ENCODE measurements at regions not wholly inside any gene's neighbourhood (a gene's known extent, or its start where the extent isn't known, plus 50 kb on each side); places are given as distances from the start of the nearest gene placed in this dataset.

DNA sequence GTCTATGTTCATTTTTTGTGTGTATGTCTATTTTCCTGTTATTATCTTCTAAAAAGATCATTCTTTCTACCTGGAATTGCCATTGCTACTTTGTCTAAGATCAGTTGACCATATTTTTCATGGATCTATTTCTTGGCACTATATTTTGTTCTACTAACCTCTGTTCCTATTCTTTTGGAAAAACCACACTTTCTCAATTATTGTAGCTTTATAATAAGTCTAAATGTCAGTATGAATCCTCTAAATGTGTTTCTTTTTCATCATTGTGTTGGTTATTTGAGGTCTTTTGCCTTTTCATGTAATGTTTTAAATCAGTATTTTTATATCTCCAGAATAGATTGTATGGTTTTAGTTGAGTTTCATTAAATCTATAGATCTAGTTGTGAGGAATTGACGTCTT is 798.3 kb downstream of the FAT4 start:
- no peaks in the 10 kb centered on the region for H3K4me1 ChIP-seq (ENCODE audit: insufficient read depth, low read length)
- H3K27me3 ChIP-seq (ENCODE audit: insufficient read depth, low read length): no peaks in the 10 kb centered on the region
- H3K36me3 ChIP-seq (ENCODE audit: insufficient read depth, low read length): no peaks in the 10 kb centered on the region
- no peak overlapping the region for H3K4me3 ChIP-seq (ENCODE audit: low read length)
- H2AFZ ChIP-seq (ENCODE audit: low read depth, low read length): no peak overlapping the region
- H3K9me3 ChIP-seq (ENCODE audit: low read length): no peaks in the 10 kb centered on the region

DNA sequence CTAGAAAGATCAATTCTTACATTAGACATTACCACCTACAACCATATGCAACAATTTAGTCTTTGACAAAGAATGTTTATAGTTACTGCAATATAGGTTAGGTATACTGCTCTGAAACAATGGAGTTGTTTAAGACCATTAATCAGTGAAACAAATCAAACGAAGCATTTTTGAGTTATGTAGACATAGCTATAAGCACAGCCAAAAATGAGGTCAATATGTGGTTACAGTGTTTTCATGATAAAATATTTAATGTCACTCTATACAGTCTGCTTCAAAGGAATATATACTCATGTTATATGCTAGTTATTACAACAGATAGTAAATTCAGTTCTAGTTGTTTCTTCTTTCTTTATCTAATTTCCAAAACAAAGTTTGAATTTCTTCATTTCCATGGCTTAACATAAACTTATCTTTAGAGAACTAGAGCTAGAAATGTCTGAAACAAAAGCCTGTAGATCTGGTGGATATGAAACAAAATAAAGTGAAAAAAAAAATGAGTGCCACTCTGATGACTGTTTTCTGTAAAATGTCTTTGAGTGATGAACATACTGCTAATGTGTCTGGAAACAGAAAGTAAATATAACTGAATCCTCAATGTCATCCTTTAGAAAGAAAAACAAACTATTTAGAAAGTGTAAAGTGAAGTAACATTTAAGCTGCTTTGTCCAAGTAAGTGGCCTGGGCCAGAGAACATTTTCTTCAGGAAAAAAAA is 809.0 kb downstream of the FAT4 start:
- no peak overlapping the region for H2AFZ ChIP-seq (ENCODE audit: low read depth, low read length)
- no peaks in the 10 kb centered on the region for H3K36me3 ChIP-seq (ENCODE audit: insufficient read depth, low read length)
- no peaks in the 10 kb centered on the region for H3K9me3 ChIP-seq (ENCODE audit: low read length)

DNA sequence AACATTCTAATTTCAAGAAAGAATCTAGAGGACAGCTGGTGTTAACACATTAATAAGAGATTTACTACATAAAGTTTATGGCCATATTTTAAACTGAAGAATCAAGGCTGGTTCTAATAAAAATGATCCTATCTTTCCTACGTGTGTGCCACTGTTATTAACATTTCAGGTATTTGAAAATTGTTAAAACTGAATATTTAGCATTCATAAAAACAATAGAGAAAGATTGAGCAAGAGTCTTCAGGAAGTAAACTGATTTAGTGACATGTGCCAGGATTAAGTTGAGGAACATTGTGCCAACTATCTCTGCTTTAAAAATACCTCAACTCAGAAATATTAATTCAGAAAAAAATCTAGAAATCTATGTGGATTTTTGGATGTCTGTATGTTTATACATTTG is 810.1 kb downstream of the FAT4 start:
- Histone ChIP-seq H3K4me1 (ENCODE audit: insufficient read depth, low read length) (no peaks in the 10 kb centered on the region), H3K36me3 (ENCODE audit: insufficient read depth, low read length) (no peaks in the 10 kb centered on the region), H3K27me3 (ENCODE audit: insufficient read depth, low read length) (no peaks in the 10 kb centered on the region), H3K9me3 (ENCODE audit: low read length) (no peaks in the 10 kb centered on the region), H2AFZ (ENCODE audit: low read depth, low read length) (no peak overlapping the region), H3K4me3 (ENCODE audit: low read length) (no peak overlapping the region)

More for the DNA sequence above, 809.0 kb downstream of the FAT4 start:
- Histone ChIP-seq H3K4me3 (ENCODE audit: low read length) (no peak overlapping the region), H3K27me3 (ENCODE audit: insufficient read depth, low read length) (no peaks in the 10 kb centered on the region), H3K4me1 (ENCODE audit: insufficient read depth, low read length) (no peaks in the 10 kb centered on the region)

DNA sequence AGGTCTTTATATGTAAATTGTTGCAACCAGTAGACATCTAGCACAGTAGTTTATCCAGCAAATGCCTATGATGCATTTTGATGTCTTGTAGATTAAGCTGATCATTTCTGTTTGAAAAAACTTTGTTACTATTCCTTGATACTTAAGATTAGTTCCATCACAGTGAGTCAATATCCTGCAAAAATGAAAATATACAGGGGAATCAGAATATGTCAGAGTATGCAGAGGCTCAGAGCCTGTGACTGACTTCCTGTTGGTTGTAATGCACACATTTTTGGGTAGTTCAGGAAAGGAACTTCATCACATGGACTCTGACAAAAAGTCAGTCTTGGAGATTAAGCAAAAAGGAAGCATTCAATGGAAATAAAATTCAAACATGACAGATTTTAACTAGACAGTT is 815.5 kb downstream of the FAT4 start:
- Histone ChIP-seq H3K4me1 (ENCODE audit: insufficient read depth, low read length) (no peaks in the 10 kb centered on the region), H3K4me3 (ENCODE audit: low read length) (no peak overlapping the region), H2AFZ (ENCODE audit: low read depth, low read length) (no peak overlapping the region), H3K9me3 (ENCODE audit: low read length) (no peaks in the 10 kb centered on the region), H3K36me3 (ENCODE audit: insufficient read depth, low read length) (no peaks in the 10 kb centered on the region), H3K27me3 (ENCODE audit: insufficient read depth, low read length) (no peaks in the 10 kb centered on the region)

DNA sequence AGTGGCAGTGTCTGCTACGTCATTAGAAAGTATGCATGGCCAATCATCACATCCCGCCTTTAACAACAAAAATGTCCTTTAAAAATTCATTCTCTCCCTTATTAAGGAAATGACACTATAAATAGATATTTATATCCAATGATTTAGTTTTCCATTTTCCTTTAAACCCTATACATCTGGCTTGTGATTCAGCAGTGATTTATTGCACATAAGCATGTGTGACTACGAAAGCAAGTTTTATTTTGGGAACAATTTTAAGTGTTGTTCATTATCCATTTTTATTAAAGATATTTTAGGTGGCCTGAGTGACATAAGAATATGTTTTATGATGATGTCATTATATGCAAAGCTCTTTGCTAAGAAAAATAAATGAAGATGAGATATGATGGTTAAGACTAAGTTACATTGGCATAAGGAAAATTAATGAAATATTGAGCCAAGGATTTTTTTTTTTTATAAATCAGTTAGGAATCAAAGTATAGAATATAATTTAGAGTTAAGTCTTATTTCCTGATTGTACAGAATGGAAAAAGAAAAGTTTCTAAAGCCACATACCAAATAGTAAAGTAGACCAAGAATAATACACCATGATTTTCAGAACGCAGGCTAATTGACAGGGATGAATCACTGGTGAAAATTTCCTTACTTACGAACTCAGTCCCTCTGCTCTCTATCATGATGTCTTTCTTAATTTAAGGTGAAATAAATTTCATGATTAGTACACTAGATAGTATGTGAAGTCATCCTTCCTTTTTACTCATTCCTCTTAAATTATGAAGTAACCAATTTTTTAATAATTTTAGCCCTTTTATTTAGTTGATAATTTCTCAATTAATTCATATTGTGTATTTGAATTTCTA is 822.4 kb downstream of the FAT4 start:
- Histone ChIP-seq H2AFZ (ENCODE audit: low read depth, low read length) (no peak overlapping the region), H3K27me3 (ENCODE audit: insufficient read depth, low read length) (no peaks in the 10 kb centered on the region), H3K36me3 (ENCODE audit: insufficient read depth, low read length) (no peaks in the 10 kb centered on the region), H3K9me3 (ENCODE audit: low read length) (no peaks in the 10 kb centered on the region), H3K4me1 (ENCODE audit: insufficient read depth, low read length) (no peaks in the 10 kb centered on the region), H3K4me3 (ENCODE audit: low read length) (no peak overlapping the region)

DNA sequence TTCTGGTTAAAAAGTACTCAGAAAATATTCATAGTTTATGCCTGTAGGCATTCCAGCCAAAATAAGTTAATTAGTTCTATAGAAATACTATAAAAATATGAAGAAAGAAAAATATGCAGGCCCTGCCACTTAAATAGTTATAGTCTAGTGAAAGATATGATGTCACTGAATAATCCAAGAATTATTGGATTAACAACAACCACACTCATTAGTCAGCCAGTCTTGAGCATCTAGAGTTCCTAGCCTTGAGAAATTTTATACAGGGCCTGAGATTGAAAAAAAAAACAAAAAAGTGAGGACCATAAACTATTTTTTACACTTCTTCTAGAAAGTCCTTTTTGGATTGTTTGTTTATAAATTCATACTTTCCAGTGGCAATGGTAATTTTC is 823.0 kb downstream of the FAT4 start:
- H3K9me3 ChIP-seq (ENCODE audit: low read length): no peaks in the 10 kb centered on the region
- no peak overlapping the region for H3K4me3 ChIP-seq (ENCODE audit: low read length)
- H3K36me3 ChIP-seq (ENCODE audit: insufficient read depth, low read length): no peaks in the 10 kb centered on the region
- H3K27me3 ChIP-seq (ENCODE audit: insufficient read depth, low read length): no peaks in the 10 kb centered on the region
- no peak overlapping the region for H2AFZ ChIP-seq (ENCODE audit: low read depth, low read length)
- H3K4me1 ChIP-seq (ENCODE audit: insufficient read depth, low read length): no peaks in the 10 kb centered on the region

DNA sequence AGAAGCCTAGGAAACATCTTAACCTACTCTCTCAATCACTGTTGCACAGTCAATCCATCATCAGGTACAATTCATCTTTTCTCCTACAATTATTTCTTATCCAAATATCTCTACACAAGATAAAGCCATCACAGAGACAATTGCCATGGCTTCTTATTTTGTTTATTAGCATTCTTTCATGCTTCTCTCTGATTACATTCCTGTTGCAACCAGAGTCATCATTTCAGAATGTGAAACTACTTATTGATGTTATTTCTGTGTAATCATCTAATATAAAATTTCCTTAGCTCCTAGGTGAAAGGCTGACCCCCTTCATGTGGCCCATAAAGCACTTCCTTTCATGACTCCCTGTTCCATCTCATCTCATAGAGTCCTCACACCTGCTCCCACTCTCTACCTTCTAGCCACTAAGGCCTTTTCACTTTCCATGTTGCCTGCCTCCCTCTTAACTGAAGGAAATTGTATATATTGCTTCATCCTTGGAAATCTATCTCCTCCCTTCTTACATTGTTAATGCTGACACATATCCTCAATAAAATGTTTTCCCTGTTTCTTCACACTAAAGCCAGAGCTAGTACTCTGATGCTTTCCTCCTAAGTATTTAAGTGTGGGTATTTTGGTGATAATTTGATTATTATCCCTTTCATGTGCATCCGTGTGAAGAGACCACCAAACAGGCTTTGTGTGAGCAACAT is 829.9 kb downstream of the FAT4 start:
- no peak overlapping the region for H3K4me3 ChIP-seq (ENCODE audit: low read length)
- H3K36me3 ChIP-seq (ENCODE audit: insufficient read depth, low read length): no peaks in the 10 kb centered on the region
- no peaks in the 10 kb centered on the region for H3K9me3 ChIP-seq (ENCODE audit: low read length)
- H3K4me1 ChIP-seq (ENCODE audit: insufficient read depth, low read length): no peaks in the 10 kb centered on the region
- H3K27me3 ChIP-seq (ENCODE audit: insufficient read depth, low read length): no peaks in the 10 kb centered on the region
- H2AFZ ChIP-seq (ENCODE audit: low read depth, low read length): no peak overlapping the region

DNA sequence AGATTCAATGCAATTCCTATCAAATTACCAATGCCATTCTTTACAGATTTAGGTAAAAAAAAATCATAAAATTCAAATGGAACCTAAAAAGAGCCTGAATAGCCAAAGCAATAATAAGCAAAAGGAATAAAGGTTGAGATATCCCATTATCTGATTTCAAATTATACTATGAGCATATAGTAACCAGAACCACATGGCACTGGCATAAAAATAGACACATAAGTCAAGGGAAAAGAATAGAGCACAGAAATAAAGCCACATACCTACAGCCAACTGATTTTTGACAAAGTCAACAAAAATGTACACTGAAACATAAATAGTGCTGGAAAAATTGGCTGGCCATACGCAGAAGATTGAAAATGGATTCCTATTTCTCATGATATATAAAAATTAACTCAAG is 853.7 kb downstream of the FAT4 start:
- H3K4me1 ChIP-seq (ENCODE audit: insufficient read depth, low read length): no peaks in the 10 kb centered on the region
- H3K9me3 ChIP-seq (ENCODE audit: low read length): no peaks in the 10 kb centered on the region
- no peak overlapping the region for H3K4me3 ChIP-seq (ENCODE audit: low read length)
- no peak overlapping the region for H2AFZ ChIP-seq (ENCODE audit: low read depth, low read length)
- H3K27me3 ChIP-seq (ENCODE audit: insufficient read depth, low read length): no peaks in the 10 kb centered on the region
- no peaks in the 10 kb centered on the region for H3K36me3 ChIP-seq (ENCODE audit: insufficient read depth, low read length)

DNA sequence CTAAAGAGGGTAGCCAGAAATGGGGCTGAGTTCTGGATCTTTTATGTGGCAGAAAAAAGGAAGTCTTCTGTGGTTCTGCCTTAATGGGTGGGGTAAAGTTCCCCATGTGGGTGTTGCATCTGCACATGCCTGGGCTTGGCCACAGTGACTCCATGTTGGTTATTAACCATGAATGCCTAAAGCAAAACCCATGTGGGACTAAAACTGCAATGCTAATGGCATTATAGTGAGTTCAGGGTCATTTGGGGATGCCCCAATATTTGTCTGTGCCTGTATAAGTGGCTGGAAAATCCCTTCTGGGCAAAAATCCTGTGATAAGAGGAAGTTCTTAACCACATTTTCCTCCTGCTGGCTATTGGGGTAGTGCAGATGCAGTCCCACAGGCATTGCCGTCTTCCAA is 857.4 kb downstream of the FAT4 start:
- Histone ChIP-seq H2AFZ (ENCODE audit: low read depth, low read length) (no peak overlapping the region), H3K9me3 (ENCODE audit: low read length) (no peaks in the 10 kb centered on the region), H3K4me3 (ENCODE audit: low read length) (no peak overlapping the region), H3K36me3 (ENCODE audit: insufficient read depth, low read length) (no peaks in the 10 kb centered on the region), H3K27me3 (ENCODE audit: insufficient read depth, low read length) (no peaks in the 10 kb centered on the region), H3K4me1 (ENCODE audit: insufficient read depth, low read length) (no peaks in the 10 kb centered on the region)

DNA sequence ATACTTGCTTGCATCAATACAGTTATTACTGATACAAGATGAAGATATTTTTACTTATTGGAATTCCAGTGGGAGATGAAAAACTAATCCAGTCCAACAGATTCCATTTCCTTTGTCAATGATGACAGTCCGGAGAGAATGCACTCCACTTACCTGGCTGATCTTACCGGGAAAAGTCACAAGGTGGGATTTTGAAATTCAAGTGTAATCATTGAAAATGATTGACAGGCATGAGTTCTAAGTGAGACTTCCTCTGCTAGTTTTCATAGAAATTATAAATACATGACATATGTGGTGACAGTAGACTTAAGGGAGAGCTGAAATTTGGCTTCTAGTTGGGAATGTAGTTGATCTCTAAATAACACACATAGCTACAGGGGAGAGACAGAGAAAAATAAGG is 859.9 kb downstream of the FAT4 start:
- no peaks in the 10 kb centered on the region for H3K4me1 ChIP-seq (ENCODE audit: insufficient read depth, low read length)
- H3K9me3 ChIP-seq (ENCODE audit: low read length): no peaks in the 10 kb centered on the region
- no peaks in the 10 kb centered on the region for H3K36me3 ChIP-seq (ENCODE audit: insufficient read depth, low read length)
- no peak overlapping the region for H2AFZ ChIP-seq (ENCODE audit: low read depth, low read length)
- no peak overlapping the region for H3K4me3 ChIP-seq (ENCODE audit: low read length)
- H3K27me3 ChIP-seq (ENCODE audit: insufficient read depth, low read length): no peaks in the 10 kb centered on the region

DNA sequence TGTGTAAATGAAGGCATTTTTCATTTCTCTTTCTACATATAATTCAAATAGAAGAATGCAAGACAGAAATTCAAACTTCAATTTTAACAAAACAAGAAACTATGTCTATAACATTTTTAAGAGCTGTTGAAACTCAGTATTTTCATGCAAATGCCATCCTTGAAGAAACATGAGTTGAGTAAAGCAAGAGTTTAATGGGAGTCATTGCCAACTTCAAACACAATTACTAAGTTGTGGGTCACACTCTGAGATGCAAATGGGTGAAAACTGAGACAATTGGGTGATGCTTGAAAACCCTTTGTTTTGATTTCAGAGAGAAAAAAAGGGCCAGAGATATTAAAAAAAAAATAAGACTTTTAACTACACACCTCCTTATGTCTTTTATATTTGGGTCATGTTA is 865.9 kb downstream of the FAT4 start:
- no peaks in the 10 kb centered on the region for H3K4me1 ChIP-seq (ENCODE audit: insufficient read depth, low read length)
- H3K36me3 ChIP-seq (ENCODE audit: insufficient read depth, low read length): no peaks in the 10 kb centered on the region
- no peak overlapping the region for H2AFZ ChIP-seq (ENCODE audit: low read depth, low read length)
- no peak overlapping the region for H3K4me3 ChIP-seq (ENCODE audit: low read length)
- no peaks in the 10 kb centered on the region for H3K9me3 ChIP-seq (ENCODE audit: low read length)
- H3K27me3 ChIP-seq (ENCODE audit: insufficient read depth, low read length): no peaks in the 10 kb centered on the region

DNA sequence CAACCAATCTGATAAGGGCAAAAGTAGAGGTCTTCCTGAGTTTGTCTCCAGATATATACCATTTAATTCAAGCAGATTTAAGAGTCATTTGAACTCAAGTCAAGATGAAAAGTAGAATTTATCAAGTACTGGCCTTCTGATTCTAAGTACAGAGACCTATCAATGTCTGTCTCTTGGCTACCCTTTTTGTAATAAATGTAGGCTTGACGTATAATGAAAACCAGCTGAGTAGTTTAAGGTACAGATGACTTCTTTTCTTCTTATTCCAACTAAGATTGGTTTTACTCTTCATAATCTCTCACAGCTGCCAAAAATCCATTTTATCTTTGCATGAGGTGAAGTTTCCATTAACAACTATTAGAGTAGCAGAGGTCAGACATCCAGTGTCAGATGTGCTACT is 867.6 kb downstream of the FAT4 start:
- Histone ChIP-seq H3K9me3 (ENCODE audit: low read length) (no peaks in the 10 kb centered on the region), H3K36me3 (ENCODE audit: insufficient read depth, low read length) (no peaks in the 10 kb centered on the region), H3K4me3 (ENCODE audit: low read length) (no peak overlapping the region), H2AFZ (ENCODE audit: low read depth, low read length) (no peak overlapping the region), H3K4me1 (ENCODE audit: insufficient read depth, low read length) (no peaks in the 10 kb centered on the region), H3K27me3 (ENCODE audit: insufficient read depth, low read length) (no peaks in the 10 kb centered on the region)

DNA sequence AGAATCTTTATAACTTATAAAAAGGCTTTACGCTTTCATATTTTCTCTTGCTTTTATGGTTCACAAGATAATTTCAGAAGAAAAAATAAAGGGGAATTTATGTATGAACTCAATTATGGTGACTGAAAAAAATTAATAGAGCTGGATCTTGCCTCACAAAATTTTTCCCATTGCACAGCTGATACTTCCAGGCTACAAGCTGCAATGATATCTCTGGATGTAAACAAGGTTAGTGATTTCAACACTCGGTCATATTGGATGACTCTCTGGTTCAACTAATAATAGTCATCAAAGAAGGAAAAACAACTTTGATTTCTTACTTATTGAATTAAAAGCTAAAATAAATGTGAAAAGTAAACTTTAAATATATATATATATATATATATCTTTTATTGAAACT is 868.0 kb downstream of the FAT4 start:
- Histone ChIP-seq H2AFZ (ENCODE audit: low read depth, low read length) (no peak overlapping the region), H3K4me3 (ENCODE audit: low read length) (no peak overlapping the region), H3K27me3 (ENCODE audit: insufficient read depth, low read length) (no peaks in the 10 kb centered on the region), H3K4me1 (ENCODE audit: insufficient read depth, low read length) (no peaks in the 10 kb centered on the region), H3K36me3 (ENCODE audit: insufficient read depth, low read length) (no peaks in the 10 kb centered on the region), H3K9me3 (ENCODE audit: low read length) (no peaks in the 10 kb centered on the region)

Measured in neuron (in vitro differentiated cells).